ENCODE measurements at regions not wholly inside any gene's neighbourhood (a gene's known extent, or its start where the extent isn't known, plus 50 kb on each side); places are given as distances from the start of the nearest gene placed in this dataset.
A peak's percentile ranks its signal among the peaks of the same experiment; 100 is the strongest.

- CTCF ChIA-PET, result no interaction called here
- DNase-seq (no peak), ATAC-seq (no peak)
- Mint-ChIP-seq H3K4me3 (no peak overlapping the region), H3K27me3 (ENCODE audit: low read depth) (no peaks in the 10 kb centered on the region), H3K36me3 (ENCODE audit: low read depth) (no peaks in the 10 kb centered on the region), H3K27ac (no peak overlapping the region), H3K9me3 (ENCODE audit: insufficient read depth) (no peaks in the 10 kb centered on the region), H3K4me1 (ENCODE audit: low read depth) (no peaks in the 10 kb centered on the region)
- POLR2A ChIA-PET, result no interaction called here
Observed at GRCh38 chr2:236865052-236865451, 220.6 kb upstream of the COPS8 start.

- H3K27ac Mint-ChIP-seq, result no peak overlapping the region
- H3K36me3 Mint-ChIP-seq (ENCODE audit: low read depth), result no peaks in the 10 kb centered on the region
- DNase-seq, result no peak
- H3K27me3 Mint-ChIP-seq (ENCODE audit: low read depth), result peaks cover 4% of the 10 kb centered on the region
- POLR2A ChIA-PET, result no interaction called here
- H3K9me3 Mint-ChIP-seq (ENCODE audit: insufficient read depth), result no peaks in the 10 kb centered on the region
- CTCF ChIA-PET, result no interaction called here
- H3K4me3 Mint-ChIP-seq, result no peak overlapping the region
- H3K4me1 Mint-ChIP-seq (ENCODE audit: low read depth), result peaks cover 7% of the 10 kb centered on the region
- no peak for ATAC-seq
Observed at GRCh38 chr2:236866542-236867340, 218.9 kb upstream of the COPS8 start.

- POLR2A ChIA-PET, result no interaction called here
- H3K27me3 Mint-ChIP-seq (ENCODE audit: low read depth), result peaks cover 4% of the 10 kb centered on the region
- no peak overlapping the region for H3K4me3 Mint-ChIP-seq
- no peaks in the 10 kb centered on the region for H3K9me3 Mint-ChIP-seq (ENCODE audit: insufficient read depth)
- H3K36me3 Mint-ChIP-seq (ENCODE audit: low read depth), result no peaks in the 10 kb centered on the region
- no peak for DNase-seq
- CTCF ChIA-PET, result no interaction called here
- H3K4me1 Mint-ChIP-seq (ENCODE audit: low read depth), result peaks cover 8% of the 10 kb centered on the region
- ATAC-seq, result no peak
- no peak overlapping the region for H3K27ac Mint-ChIP-seq
Observed at GRCh38 chr2:236867441-236868260, 218.0 kb upstream of the COPS8 start.

GRCh38 chr2:236870370-236870769, 215.3 kb upstream of the COPS8 start:
- peaks cover 8% of the 10 kb centered on the region for H3K4me1 Mint-ChIP-seq (ENCODE audit: low read depth)
- ChIA-PET CTCF (no interaction called here), POLR2A (no interaction called here)
- ATAC-seq (no peak), DNase-seq (no peak)
- H3K36me3 Mint-ChIP-seq (ENCODE audit: low read depth), result no peaks in the 10 kb centered on the region
- no peaks in the 10 kb centered on the region for H3K9me3 Mint-ChIP-seq (ENCODE audit: insufficient read depth)
- peaks cover 15% of the 10 kb centered on the region for H3K27me3 Mint-ChIP-seq (ENCODE audit: low read depth)
- H3K27ac Mint-ChIP-seq, result no peak overlapping the region
- H3K4me3 Mint-ChIP-seq, result no peak overlapping the region

- H3K27ac Mint-ChIP-seq, result no peak overlapping the region
- CTCF ChIA-PET, result no interaction called here
- DNase-seq, result no peak
- ATAC-seq, result no peak
- H3K9me3 Mint-ChIP-seq (ENCODE audit: insufficient read depth), result no peaks in the 10 kb centered on the region
- H3K4me3 Mint-ChIP-seq, result no peak overlapping the region
- H3K36me3 Mint-ChIP-seq (ENCODE audit: low read depth), result no peaks in the 10 kb centered on the region
- POLR2A ChIA-PET, result interaction anchor here (1.5 kb wide), 1 partner anchor 214 kb away, joined by 4 read pairs; the partner anchor contains the start of gene COPS8
- peaks cover 15% of the 10 kb centered on the region for H3K27me3 Mint-ChIP-seq (ENCODE audit: low read depth)
- H3K4me1 Mint-ChIP-seq (ENCODE audit: low read depth), result peaks cover 8% of the 10 kb centered on the region
Observed at GRCh38 chr2:236871500-236872001, 214.1 kb upstream of the COPS8 start.

- ATAC-seq, result no peak
- CTCF ChIA-PET, result no interaction called here
- no peaks in the 10 kb centered on the region for H3K9me3 Mint-ChIP-seq (ENCODE audit: insufficient read depth)
Observed at GRCh38 chr2:236872015-236872414, 213.7 kb upstream of the COPS8 start.

GRCh38 chr2:236872981-236873380, 212.7 kb upstream of the COPS8 start:
- H3K27ac Mint-ChIP-seq, result no peak overlapping the region
- H3K4me1 Mint-ChIP-seq (ENCODE audit: low read depth), result peaks cover 8% of the 10 kb centered on the region
- ATAC-seq (no peak), DNase-seq (peak; percentile 13)
- no peak overlapping the region for H3K4me3 Mint-ChIP-seq
- H3K36me3 Mint-ChIP-seq (ENCODE audit: low read depth), result no peaks in the 10 kb centered on the region
- CTCF ChIA-PET, result no interaction called here
- H3K27me3 Mint-ChIP-seq (ENCODE audit: low read depth), result peaks cover 15% of the 10 kb centered on the region
- POLR2A ChIA-PET, result no interaction called here
- H3K9me3 Mint-ChIP-seq (ENCODE audit: insufficient read depth), result no peaks in the 10 kb centered on the region

More at GRCh38 chr2:236872015-236872414, 213.7 kb upstream of the COPS8 start:
- Mint-ChIP-seq H3K4me3 (no peak overlapping the region), H3K27ac (no peak overlapping the region), H3K27me3 (ENCODE audit: low read depth) (peaks cover 15% of the 10 kb centered on the region), H3K4me1 (ENCODE audit: low read depth) (peaks cover 8% of the 10 kb centered on the region), H3K36me3 (ENCODE audit: low read depth) (no peaks in the 10 kb centered on the region)
- DNase-seq, result no peak
- POLR2A ChIA-PET, result interaction anchor here (1.5 kb wide), 1 partner anchor 214 kb away, joined by 4 read pairs; the partner anchor contains the start of gene COPS8

- DNase-seq (no peak), ATAC-seq (no peak)
- Mint-ChIP-seq H3K27ac (no peak overlapping the region), H3K9me3 (ENCODE audit: insufficient read depth) (no peaks in the 10 kb centered on the region), H3K4me1 (ENCODE audit: low read depth) (peaks cover 8% of the 10 kb centered on the region), H3K36me3 (ENCODE audit: low read depth) (no peaks in the 10 kb centered on the region), H3K27me3 (ENCODE audit: low read depth) (peaks cover 15% of the 10 kb centered on the region), H3K4me3 (no peak overlapping the region)
- ChIA-PET CTCF (no interaction called here), POLR2A (no interaction called here)
Observed at GRCh38 chr2:236873636-236874035, 212.1 kb upstream of the COPS8 start.

GRCh38 chr2:236874866-236875481, 210.7 kb upstream of the COPS8 start:
- peaks cover 15% of the 10 kb centered on the region for H3K27me3 Mint-ChIP-seq (ENCODE audit: low read depth)
- no peak overlapping the region for H3K27ac Mint-ChIP-seq
- DNase-seq (peak; percentile 6), ATAC-seq (no peak)
- no peaks in the 10 kb centered on the region for H3K9me3 Mint-ChIP-seq (ENCODE audit: insufficient read depth)
- H3K4me3 Mint-ChIP-seq, result no peak overlapping the region
- H3K36me3 Mint-ChIP-seq (ENCODE audit: low read depth), result no peaks in the 10 kb centered on the region
- ChIA-PET CTCF (interaction anchor here (1.0 kb wide), 1 partner anchor 10 kb away, joined by 3 read pairs; no protein-coding TSS in a partner anchor), POLR2A (no interaction called here)
- peaks cover 8% of the 10 kb centered on the region for H3K4me1 Mint-ChIP-seq (ENCODE audit: low read depth)

GRCh38 chr2:236875906-236876505, 209.7 kb upstream of the COPS8 start:
- ATAC-seq, result no peak
- Mint-ChIP-seq H3K27me3 (ENCODE audit: low read depth) (peaks cover 13% of the 10 kb centered on the region), H3K9me3 (ENCODE audit: insufficient read depth) (no peaks in the 10 kb centered on the region), H3K27ac (no peak overlapping the region), H3K4me3 (no peak overlapping the region), H3K4me1 (ENCODE audit: low read depth) (peaks cover 8% of the 10 kb centered on the region), H3K36me3 (ENCODE audit: low read depth) (no peaks in the 10 kb centered on the region)
- peak; percentile 13 for DNase-seq
- POLR2A ChIA-PET, result no interaction called here
- CTCF ChIA-PET, result interaction anchor here (1.0 kb wide), 1 partner anchor 9 kb away, joined by 3 read pairs; no protein-coding TSS in a partner anchor

GRCh38 chr2:236876642-236877041, 209.0 kb upstream of the COPS8 start:
- ChIA-PET CTCF (no interaction called here), POLR2A (no interaction called here)
- Mint-ChIP-seq H3K27ac (no peak overlapping the region), H3K4me1 (ENCODE audit: low read depth) (peaks cover 2% of the 10 kb centered on the region), H3K4me3 (no peak overlapping the region), H3K36me3 (ENCODE audit: low read depth) (no peaks in the 10 kb centered on the region), H3K9me3 (ENCODE audit: insufficient read depth) (no peaks in the 10 kb centered on the region), H3K27me3 (ENCODE audit: low read depth) (peaks cover 15% of the 10 kb centered on the region)
- DNase-seq, result no peak
- ATAC-seq, result no peak

Data from activated CD8-positive, alpha-beta T cell treated with anti-CD3 and anti-CD28 coated beads, Interleukin-2, amount 10 ng/mL, durations not matched to agents 7 days and 5 days (primary cell).